Upper lobe of left lung (tissue), 6 donors: ENCODE measurements at regions not wholly inside any gene's neighbourhood (a gene's known extent, or its start where the extent isn't known, plus 50 kb on each side); places are given as distances from the start of the nearest gene placed in this dataset.

Experiments
- ATAC-seq, 2 donors: fragments of 200-7000 bp; cut with Tn5 transposase; one replicate each; pipeline ENCODE4 v1.9.1; 2022; ENCODE audit warnings: mild to moderate bottlenecking in 2 of 2, moderate library complexity in 2 of 2; ENCODE audit not compliant: low FRiP score in 2 of 2
- DNase-seq, 2 donors: peaks; one replicate each; pipeline ENCODE4 v3.0.0-alpha.2; 2019 to 2020
- H3K27ac ChIP-seq, 4 donors: fragments of 200-600 bp; sonication (generic); one replicate each; pipeline ENCODE4 v1.5.1; 2016 to 2019
- H3K27me3 ChIP-seq, 4 donors: fragments of 200-600 bp; sonication (generic); one replicate each; pipeline ENCODE4 v1.5.1; 2017 to 2019
- H3K36me3 ChIP-seq, 4 donors: fragments of 200-600 bp; sonication (generic); one replicate each; pipeline ENCODE4 v1.5.1; 2016 to 2019
- H3K4me1 ChIP-seq, 4 donors: fragments of 200-600 bp; sonication (generic); one replicate each; pipeline ENCODE4 v1.5.1; 2018 to 2019
- H3K4me3 ChIP-seq, 4 donors: fragments of 200-600 bp; sonication (generic); one replicate each; pipeline ENCODE4 v1.5.1; 2017 to 2019; ENCODE audit warnings: mild to moderate bottlenecking in 2 of 4, moderate library complexity in 1 of 4
- H3K9me3 ChIP-seq, 4 donors: fragments of 200-600 bp; sonication (generic); one replicate each; pipeline ENCODE4 v1.5.1; 2018 to 2019
- EP300 ChIP-seq, 4 donors: sonication (generic); formaldehyde crosslinking; IDR thresholded peaks; one replicate each; pipeline ENCODE4 v1.5.1; 2017; ENCODE audit warnings: antibody characterized with exemption in 4 of 4, control low read depth in 2 of 4
- POLR2A ChIP-seq, 4 donors: fragments of 450-650 bp; IDR thresholded peaks; one replicate each; pipeline ENCODE4 v1.5.1; 2016 to 2017; ENCODE audit warnings: antibody characterized with exemption in 4 of 4, mild to moderate bottlenecking in 2 of 4
- POLR2AphosphoS5 ChIP-seq, 2 donors: sonication (generic); formaldehyde crosslinking; IDR thresholded peaks; one replicate each; pipeline ENCODE4 v1.5.1; 2017; ENCODE audit warnings: antibody characterized with exemption in 2 of 2
- WGBS, 2 donors: methylation state at CpG; one replicate each; pipeline ENCODE4 v1.1.5; 2017 to 2018; 5-methylcytosine and 5-hydroxymethylcytosine counted together
- TF ChIP-seq, protein P1 (sequence below), 6 experiments: fragments of 450-650 bp in 4 of 6; fragments of 200-600 bp in 2 of 6; sonication (generic) in 2 of 6; IDR thresholded peaks; one replicate each; pipeline ENCODE4 v1.5.1; 2016 to 2019; ENCODE audit warnings: antibody characterized with exemption in 6 of 6
- donor health status: DM: no; HTN: no; CAD: no; lungs with moderate emphysema.
- donor health status: DM: no; HTN: yes; CAD: no; lungs with severe emphysema.

GRCh38 chr2:190138032-190138431 is 75.5 kb upstream of the MSTN start:
- Histone ChIP-seq H3K4me3 (no peak overlapping the region), H3K9me3 (peaks cover 0 to 11% (median 0%) of the 10 kb centered on the region in 4 donors), H3K4me1 (no peaks in the 10 kb centered on the region), H3K27ac (no peak overlapping the region), H3K36me3 (no peaks in the 10 kb centered on the region), H3K27me3 (no peaks in the 10 kb centered on the region)
- 92 to 100% methylated on average over 1 of the region's 1 CpG for WGBS, 2 donors
- TF ChIP-seq, protein P1, sequence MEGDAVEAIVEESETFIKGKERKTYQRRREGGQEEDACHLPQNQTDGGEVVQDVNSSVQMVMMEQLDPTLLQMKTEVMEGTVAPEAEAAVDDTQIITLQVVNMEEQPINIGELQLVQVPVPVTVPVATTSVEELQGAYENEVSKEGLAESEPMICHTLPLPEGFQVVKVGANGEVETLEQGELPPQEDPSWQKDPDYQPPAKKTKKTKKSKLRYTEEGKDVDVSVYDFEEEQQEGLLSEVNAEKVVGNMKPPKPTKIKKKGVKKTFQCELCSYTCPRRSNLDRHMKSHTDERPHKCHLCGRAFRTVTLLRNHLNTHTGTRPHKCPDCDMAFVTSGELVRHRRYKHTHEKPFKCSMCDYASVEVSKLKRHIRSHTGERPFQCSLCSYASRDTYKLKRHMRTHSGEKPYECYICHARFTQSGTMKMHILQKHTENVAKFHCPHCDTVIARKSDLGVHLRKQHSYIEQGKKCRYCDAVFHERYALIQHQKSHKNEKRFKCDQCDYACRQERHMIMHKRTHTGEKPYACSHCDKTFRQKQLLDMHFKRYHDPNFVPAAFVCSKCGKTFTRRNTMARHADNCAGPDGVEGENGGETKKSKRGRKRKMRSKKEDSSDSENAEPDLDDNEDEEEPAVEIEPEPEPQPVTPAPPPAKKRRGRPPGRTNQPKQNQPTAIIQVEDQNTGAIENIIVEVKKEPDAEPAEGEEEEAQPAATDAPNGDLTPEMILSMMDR (IDR thresholded peaks at IDR 0.05) = no peak
- no peak for TF ChIP-seq POLR2A (IDR thresholded peaks at IDR 0.05)
- TF ChIP-seq POLR2AphosphoS5 (IDR thresholded peaks at IDR 0.05) = no peak
- TF ChIP-seq EP300 (IDR thresholded peaks at IDR 0.05) = no peak
- ATAC-seq = no peak
- no peak for DNase-seq

GRCh38 chr2:190137561-190137960 is 75.0 kb upstream of the MSTN start:
- ATAC-seq = peak in 1 of 2 donors; percentile 24
- H3K9me3 ChIP-seq = peaks cover 0 to 11% (median 0%) of the 10 kb centered on the region in 4 donors
- H3K36me3 ChIP-seq = no peaks in the 10 kb centered on the region
- no peak overlapping the region for H3K4me3 ChIP-seq
- no peak for DNase-seq
- H3K27ac ChIP-seq = no peak overlapping the region
- H3K4me1 ChIP-seq = no peaks in the 10 kb centered on the region
- no peak for TF ChIP-seq POLR2AphosphoS5 (IDR thresholded peaks at IDR 0.05)
- TF ChIP-seq POLR2A (IDR thresholded peaks at IDR 0.05) = no peak
- no peak for TF ChIP-seq EP300 (IDR thresholded peaks at IDR 0.05)
- TF ChIP-seq, protein P1 (IDR thresholded peaks at IDR 0.05) = no peak
- no peaks in the 10 kb centered on the region for H3K27me3 ChIP-seq
- WGBS, 2 donors = 79 to 93% methylated on average over 2 of the region's 2 CpGs

GRCh38 chr2:190136825-190137224 is 74.3 kb upstream of the MSTN start:
- Histone ChIP-seq H3K27me3 (no peaks in the 10 kb centered on the region), H3K4me3 (no peak overlapping the region), H3K4me1 (no peaks in the 10 kb centered on the region), H3K9me3 (peaks cover 0 to 11% (median 0%) of the 10 kb centered on the region in 4 donors), H3K36me3 (no peaks in the 10 kb centered on the region), H3K27ac (no peak overlapping the region)
- no peak for ATAC-seq
- WGBS, 2 donors = 94 to 95% methylated on average over 2 of the region's 2 CpGs
- TF ChIP-seq POLR2AphosphoS5 (IDR thresholded peaks at IDR 0.05) (no peak), EP300 (IDR thresholded peaks at IDR 0.05) (no peak), POLR2A (IDR thresholded peaks at IDR 0.05) (no peak)
- TF ChIP-seq, protein P1 (IDR thresholded peaks at IDR 0.05) = no peak
- DNase-seq = no peak

- Histone ChIP-seq H3K36me3 (no peaks in the 10 kb centered on the region), H3K27me3 (no peaks in the 10 kb centered on the region), H3K4me3 (no peak overlapping the region), H3K4me1 (no peaks in the 10 kb centered on the region), H3K9me3 (peaks cover 0 to 11% (median 0%) of the 10 kb centered on the region in 4 donors), H3K27ac (no peak overlapping the region)
- WGBS, 2 donors = 63 to 78% methylated on average over 1 of the region's 1 CpG
- no peak for ATAC-seq
- TF ChIP-seq POLR2AphosphoS5 (IDR thresholded peaks at IDR 0.05) (no peak), EP300 (IDR thresholded peaks at IDR 0.05) (no peak), POLR2A (IDR thresholded peaks at IDR 0.05) (no peak)
- TF ChIP-seq, protein P1 (IDR thresholded peaks at IDR 0.05) = no peak
- no peak for DNase-seq
Measured at GRCh38 chr2:190136259-190136658, 73.7 kb upstream of the MSTN start.

- Histone ChIP-seq H3K4me3 (no peak overlapping the region), H3K27me3 (no peaks in the 10 kb centered on the region), H3K27ac (no peak overlapping the region), H3K36me3 (no peaks in the 10 kb centered on the region), H3K4me1 (no peaks in the 10 kb centered on the region), H3K9me3 (no peaks in the 10 kb centered on the region)
- TF ChIP-seq POLR2A (IDR thresholded peaks at IDR 0.05) = no peak
- TF ChIP-seq, protein P1 (IDR thresholded peaks at IDR 0.05) = no peak
- no peak for TF ChIP-seq POLR2AphosphoS5 (IDR thresholded peaks at IDR 0.05)
- TF ChIP-seq EP300 (IDR thresholded peaks at IDR 0.05) = no peak
- WGBS, 2 donors = 88 to 92% methylated on average over 1 of the region's 1 CpG
- DNase-seq (no peak), ATAC-seq (no peak)
Measured at GRCh38 chr2:190129421-190130199, 67.1 kb upstream of the MSTN start.
